Upper lobe of left lung (tissue), 4 donors: ENCODE measurements at regions not wholly inside any gene's neighbourhood (a gene's known extent, or its start where the extent isn't known, plus 50 kb on each side); places are given as distances from the start of the nearest gene placed in this dataset.

Experiments used
- POLR2A ChIP-seq, 4 donors: fragments of 450-650 bp; IDR thresholded peaks; one replicate each; pipeline ENCODE4 v1.5.1; 2016 to 2017; ENCODE audit warnings: antibody characterized with exemption in 4 of 4, mild to moderate bottlenecking in 2 of 4
- TF ChIP-seq, protein P1 (sequence below), 6 experiments: fragments of 450-650 bp in 4 of 6; fragments of 200-600 bp in 2 of 6; sonication (generic) in 2 of 6; IDR thresholded peaks; one replicate each; pipeline ENCODE4 v1.5.1; 2016 to 2019; ENCODE audit warnings: antibody characterized with exemption in 6 of 6

DNA sequence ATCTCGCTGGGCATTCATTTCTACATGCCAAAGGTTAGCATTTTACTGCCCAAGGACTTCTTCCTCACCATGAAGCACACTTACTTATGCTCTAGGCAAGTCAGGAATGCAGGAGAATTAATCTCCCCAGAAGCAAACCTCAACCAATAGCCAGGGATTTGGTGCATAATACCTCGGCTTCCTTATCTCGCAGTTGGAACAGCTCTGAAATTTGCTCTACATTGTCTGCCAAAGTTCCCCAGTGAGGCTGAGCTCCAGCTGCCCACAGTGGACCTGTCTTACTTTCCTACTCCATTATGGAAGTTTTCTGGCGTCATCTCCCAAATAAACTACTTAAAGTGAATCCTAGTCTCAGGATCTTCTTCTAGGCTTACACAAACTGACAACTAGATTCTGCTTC is 57.6 kb upstream of the PPM1J start:
- TF ChIP-seq, protein P1, sequence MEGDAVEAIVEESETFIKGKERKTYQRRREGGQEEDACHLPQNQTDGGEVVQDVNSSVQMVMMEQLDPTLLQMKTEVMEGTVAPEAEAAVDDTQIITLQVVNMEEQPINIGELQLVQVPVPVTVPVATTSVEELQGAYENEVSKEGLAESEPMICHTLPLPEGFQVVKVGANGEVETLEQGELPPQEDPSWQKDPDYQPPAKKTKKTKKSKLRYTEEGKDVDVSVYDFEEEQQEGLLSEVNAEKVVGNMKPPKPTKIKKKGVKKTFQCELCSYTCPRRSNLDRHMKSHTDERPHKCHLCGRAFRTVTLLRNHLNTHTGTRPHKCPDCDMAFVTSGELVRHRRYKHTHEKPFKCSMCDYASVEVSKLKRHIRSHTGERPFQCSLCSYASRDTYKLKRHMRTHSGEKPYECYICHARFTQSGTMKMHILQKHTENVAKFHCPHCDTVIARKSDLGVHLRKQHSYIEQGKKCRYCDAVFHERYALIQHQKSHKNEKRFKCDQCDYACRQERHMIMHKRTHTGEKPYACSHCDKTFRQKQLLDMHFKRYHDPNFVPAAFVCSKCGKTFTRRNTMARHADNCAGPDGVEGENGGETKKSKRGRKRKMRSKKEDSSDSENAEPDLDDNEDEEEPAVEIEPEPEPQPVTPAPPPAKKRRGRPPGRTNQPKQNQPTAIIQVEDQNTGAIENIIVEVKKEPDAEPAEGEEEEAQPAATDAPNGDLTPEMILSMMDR (IDR thresholded peaks at IDR 0.05): no peak
- no peak for TF ChIP-seq POLR2A (IDR thresholded peaks at IDR 0.05)
